CD4-positive, alpha-beta memory T cell (primary cell): ENCODE measurements at regions not wholly inside any gene's neighbourhood (a gene's known extent, or its start where the extent isn't known, plus 50 kb on each side); places are given as distances from the start of the nearest gene placed in this dataset.
A peak's percentile ranks its signal among the peaks of the same experiment; 100 is the strongest.
"Not testable (repeated sequence)": the region's sequence is repeated elsewhere in the genome, so short reads cannot be mapped to it uniquely, and the experiment has no call there.

Source experiments
- CTCF ChIA-PET: fragments of 350-600 bp; sonication (Branson Sonifier 250); formaldehyde crosslinking; loops from one replicate; lab custom pipeline; 2021; ENCODE audit warnings: inconsistent platforms; ENCODE audit not compliant: partially characterized antibody; lab: Charles Lee
- POLR2A ChIA-PET: fragments of 350-600 bp; sonication (Branson Sonifier 250); formaldehyde crosslinking; loops from one replicate; lab custom pipeline; 2021; ENCODE audit not compliant: partially characterized antibody; lab: Charles Lee
- DNase-seq, 5 donors: peaks; one replicate each; pipeline versions ENCODE4 v3.0.0 to v3.0.0-alpha.2; 2020 to 2022; ENCODE audit warnings: mixed read lengths in 1 of 5
- H3K27ac ChIP-seq: one replicate; pipeline ENCODE4 v1.7.0; 2013; ENCODE audit warnings: low read depth, low read length
- H3K27me3 ChIP-seq: 2 replicates; pipeline ENCODE4 v1.7.0; 2013; ENCODE audit warnings: mild to moderate bottlenecking, low read length, moderate library complexity; ENCODE audit not compliant: insufficient read depth
- H3K36me3 ChIP-seq: 2 replicates; pipeline ENCODE4 v1.7.0; 2013; ENCODE audit warnings: mild to moderate bottlenecking, low read length, moderate library complexity; ENCODE audit not compliant: insufficient read depth
- H3K4me1 ChIP-seq: 2 replicates; pipeline ENCODE4 v1.7.0; 2013; ENCODE audit warnings: mild to moderate bottlenecking, low read length, moderate library complexity; ENCODE audit not compliant: insufficient read depth
- H3K4me3 ChIP-seq, 2 donors: one replicate each; pipeline ENCODE4 v1.7.0; 2013; ENCODE audit warnings: low read length in 2 of 2, mild to moderate bottlenecking in 1 of 2
- H3K9me3 ChIP-seq, 2 donors: one replicate each; pipeline ENCODE4 v1.7.0; 2013; ENCODE audit warnings: low read length in 2 of 2, control low read depth in 1 of 2; ENCODE audit not compliant: control insufficient read depth in 1 of 2
- H3K27ac Mint-ChIP-seq, 7 donors: one replicate each; pipeline ENCODE4 v1.8.0; 2020 to 2021; ENCODE audit warnings: mixed read lengths in 7 of 7, mild to moderate bottlenecking in 6 of 7, inconsistent platforms in 3 of 7, moderate library complexity in 3 of 7
- H3K27me3 Mint-ChIP-seq, 2 donors: one replicate each; pipeline ENCODE4 v1.8.0; 2020 to 2021; ENCODE audit warnings: mixed read lengths in 2 of 2
- H3K36me3 Mint-ChIP-seq, 2 donors: one replicate each; pipeline ENCODE4 v1.8.0; 2020 to 2021; ENCODE audit warnings: mixed read lengths in 2 of 2, inconsistent platforms in 1 of 2, mild to moderate bottlenecking in 1 of 2
- H3K4me1 Mint-ChIP-seq, 4 donors: one replicate each; pipeline ENCODE4 v1.8.0; 2020 to 2021; ENCODE audit warnings: mixed read lengths in 4 of 4, mild to moderate bottlenecking in 1 of 4
- H3K4me3 Mint-ChIP-seq, 8 donors: one replicate each; pipeline ENCODE4 v1.8.0; 2020 to 2021; ENCODE audit warnings: mixed read lengths in 8 of 8, mild to moderate bottlenecking in 7 of 8, moderate library complexity in 6 of 8, inconsistent platforms in 3 of 8
- H3K9me3 Mint-ChIP-seq, 8 donors: one replicate each; pipeline ENCODE4 v1.8.0; 2020 to 2021; ENCODE audit warnings: mixed read lengths in 8 of 8, mild to moderate bottlenecking in 5 of 8, inconsistent platforms in 3 of 8, moderate library complexity in 1 of 8
- intact Hi-C: fragments of 100-400 bp; cut with micrococcal nuclease; formaldehyde crosslinking; loops from one replicate; pipeline ENCODE4 v1.15.1; 2023

DNA sequence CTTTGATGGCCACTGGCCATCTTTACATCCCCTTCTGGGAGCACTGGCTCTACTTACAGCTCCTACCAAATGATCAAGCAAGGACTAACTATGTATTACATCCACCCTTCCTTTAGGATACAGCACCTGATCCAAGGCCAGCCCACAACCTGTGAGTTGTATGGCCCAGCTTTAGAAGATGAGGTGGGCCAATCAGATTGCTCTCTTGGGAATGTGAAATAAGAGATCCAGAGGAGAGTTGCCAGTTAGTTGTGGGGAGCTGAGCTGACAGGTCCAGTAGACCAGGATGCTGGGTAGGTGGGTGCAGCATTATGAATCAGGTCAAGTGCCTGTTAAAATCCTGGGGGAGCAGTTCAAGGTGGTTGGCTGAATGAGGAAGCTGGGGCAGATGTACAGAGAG is 111.5 kb downstream of the GNL3L start:
- peaks cover 0 to 5% of the 10 kb centered on the region in 2 donors for H3K36me3 Mint-ChIP-seq
- Histone ChIP-seq H3K4me3 (no peak overlapping the region), H3K36me3 (no peaks in the 10 kb centered on the region), H3K27me3 (no peaks in the 10 kb centered on the region), H3K9me3 (no peaks in the 10 kb centered on the region), H3K4me1 (peaks cover 12% of the 10 kb centered on the region), H3K27ac (no peak overlapping the region)
- no peak overlapping the region for H3K4me3 Mint-ChIP-seq
- intact Hi-C loops: no loop called here
- peaks cover 0 to 2% (median 0%) of the 10 kb centered on the region in 8 donors for H3K9me3 Mint-ChIP-seq
- H3K27ac Mint-ChIP-seq: peak overlapping the region in 3 of 7 donors; percentile 35 to 40 (median 35)
- ChIA-PET POLR2A (interaction anchor here (3.4 kb wide), 1 partner anchor 166 kb away, joined by 38 read pairs; the partner anchor contains the start of gene MAGED2), CTCF (interaction anchor here (0.8 to 1.1 kb wide), 3 partner anchors 145 to 416 kb away, joined by 3 read pairs; partner anchors contain the start of gene APEX2)
- H3K4me1 Mint-ChIP-seq: peaks cover 2 to 23% (median 9%) of the 10 kb centered on the region in 4 donors
- H3K27me3 Mint-ChIP-seq: no peaks in the 10 kb centered on the region
- DNase-seq: no peak

- CTCF ChIA-PET, H3K36me3 ChIP-seq, POLR2A ChIA-PET, H3K27ac ChIP-seq, H3K36me3 Mint-ChIP-seq, intact Hi-C loops, H3K4me3 Mint-ChIP-seq, H3K27ac Mint-ChIP-seq, H3K4me1 ChIP-seq, H3K27me3 Mint-ChIP-seq, H3K9me3 ChIP-seq, H3K4me1 Mint-ChIP-seq, H3K4me3 ChIP-seq, H3K27me3 ChIP-seq, DNase-seq: not testable (repeated sequence)
- H3K9me3 Mint-ChIP-seq: peaks cover 0 to 21% (median 8%) of the 10 kb centered on the region in 8 donors
Measured at GRCh38 chrX:54647607-54648006, 117.6 kb downstream of the GNL3L start.

- Histone ChIP-seq H3K4me1 (no peaks in the 10 kb centered on the region), H3K27me3 (no peaks in the 10 kb centered on the region), H3K36me3 (no peaks in the 10 kb centered on the region), H3K9me3 (no peaks in the 10 kb centered on the region), H3K4me3 (no peak overlapping the region), H3K27ac (no peak overlapping the region)
- H3K27ac Mint-ChIP-seq: peak overlapping the region in 1 of 7 donors; percentile 58
- CTCF ChIA-PET: no interaction called here
- no peaks in the 10 kb centered on the region for H3K4me1 Mint-ChIP-seq
- no peak for DNase-seq
- H3K4me3 Mint-ChIP-seq: no peak overlapping the region
- H3K27me3 Mint-ChIP-seq: no peaks in the 10 kb centered on the region
- POLR2A ChIA-PET: no interaction called here
- peaks cover 0 to 20% (median 15%) of the 10 kb centered on the region in 8 donors for H3K9me3 Mint-ChIP-seq
- intact Hi-C loops: no loop called here
- no peaks in the 10 kb centered on the region for H3K36me3 Mint-ChIP-seq
Measured at GRCh38 chrX:54659547-54659946, 129.5 kb downstream of the GNL3L start.

DNA sequence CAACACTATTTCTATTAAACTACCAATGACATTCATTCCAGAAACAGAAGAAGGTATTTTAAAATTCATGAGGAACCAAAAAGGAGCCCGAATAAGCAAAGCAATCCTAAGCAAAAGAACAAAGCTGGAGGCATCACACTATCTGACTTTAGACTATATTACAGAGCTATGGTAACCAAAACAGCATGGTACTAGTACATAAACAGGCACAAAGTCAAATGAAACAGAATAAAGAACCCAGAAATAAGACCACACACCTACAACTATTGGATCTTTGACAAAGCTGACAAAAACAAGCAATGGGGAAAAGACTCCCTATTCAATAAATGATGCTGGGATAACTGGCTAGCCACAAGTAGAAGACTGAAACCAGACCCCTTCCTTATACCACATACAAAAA is 122.3 kb downstream of the ITIH6 start:
- no peaks in the 10 kb centered on the region for H3K4me1 ChIP-seq
- H3K4me3 ChIP-seq: no peak overlapping the region
- Mint-ChIP-seq H3K27ac (no peak overlapping the region), H3K9me3 (peaks cover 0 to 45% (median 33%) of the 10 kb centered on the region in 8 donors), H3K36me3 (peaks cover 0 to 5% of the 10 kb centered on the region in 2 donors), H3K27me3 (peaks cover 3 to 6% of the 10 kb centered on the region in 2 donors), H3K4me3 (no peak overlapping the region), H3K4me1 (no peaks in the 10 kb centered on the region)
- no peaks in the 10 kb centered on the region for H3K9me3 ChIP-seq
- intact Hi-C loops: no loop called here
- no peaks in the 10 kb centered on the region for H3K36me3 ChIP-seq
- CTCF ChIA-PET: no interaction called here
- no peak for DNase-seq
- POLR2A ChIA-PET: no interaction called here
- H3K27ac ChIP-seq: no peak overlapping the region
- no peaks in the 10 kb centered on the region for H3K27me3 ChIP-seq

DNA sequence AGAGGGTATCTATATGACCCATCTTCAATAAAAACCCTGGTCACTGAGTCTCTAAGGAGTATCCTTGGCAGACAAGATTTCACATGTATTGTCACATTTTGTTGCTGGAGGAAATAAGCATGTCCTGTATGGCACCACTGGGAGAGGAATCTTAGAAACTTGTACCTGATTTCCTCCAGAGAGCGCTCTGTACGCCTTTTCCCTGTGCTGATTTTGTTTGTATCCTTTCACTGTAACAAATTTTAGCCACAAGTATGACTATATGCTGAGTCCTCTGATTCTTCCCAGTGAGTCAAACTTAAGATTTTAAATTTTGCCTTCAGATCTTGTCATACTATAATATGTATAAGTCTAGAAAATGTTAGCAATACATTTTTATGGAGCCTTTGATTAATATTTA is 102.8 kb downstream of the ITIH6 start:
- Mint-ChIP-seq H3K27me3 (peaks cover 1 to 3% of the 10 kb centered on the region in 2 donors), H3K27ac (no peak overlapping the region), H3K36me3 (peaks cover 0 to 7% of the 10 kb centered on the region in 2 donors), H3K4me3 (no peak overlapping the region), H3K4me1 (no peaks in the 10 kb centered on the region), H3K9me3 (peaks cover 0 to 12% (median 8%) of the 10 kb centered on the region in 8 donors)
- no peak overlapping the region for H3K27ac ChIP-seq
- DNase-seq: no peak
- no peaks in the 10 kb centered on the region for H3K4me1 ChIP-seq
- CTCF ChIA-PET: no interaction called here
- intact Hi-C loops: no loop called here
- H3K9me3 ChIP-seq: no peaks in the 10 kb centered on the region
- H3K4me3 ChIP-seq: no peak overlapping the region
- no peaks in the 10 kb centered on the region for H3K36me3 ChIP-seq
- POLR2A ChIA-PET: no interaction called here
- H3K27me3 ChIP-seq: no peaks in the 10 kb centered on the region

GRCh38 chrX:54695816-54696487 is 102.1 kb downstream of the ITIH6 start:
- H3K36me3 ChIP-seq: no peaks in the 10 kb centered on the region
- H3K27me3 Mint-ChIP-seq: peaks cover 1 to 3% of the 10 kb centered on the region in 2 donors
- H3K4me3 Mint-ChIP-seq: no peak overlapping the region
- no peaks in the 10 kb centered on the region for H3K27me3 ChIP-seq
- ChIA-PET CTCF (no interaction called here), POLR2A (no interaction called here)
- H3K9me3 Mint-ChIP-seq: peaks cover 0 to 7% (median 4%) of the 10 kb centered on the region in 8 donors
- H3K27ac ChIP-seq: no peak overlapping the region
- no peaks in the 10 kb centered on the region for H3K4me1 ChIP-seq
- no peak for DNase-seq
- H3K4me1 Mint-ChIP-seq: no peaks in the 10 kb centered on the region
- intact Hi-C loops: no loop called here
- H3K27ac Mint-ChIP-seq: no peak overlapping the region
- peaks cover 0 to 3% of the 10 kb centered on the region in 2 donors for H3K36me3 Mint-ChIP-seq
- no peak overlapping the region for H3K4me3 ChIP-seq
- H3K9me3 ChIP-seq: no peaks in the 10 kb centered on the region
